Naive thymus-derived CD4-positive, alpha-beta T cell (primary cell): ENCODE measurements at regions not wholly inside any gene's neighbourhood (a gene's known extent, or its start where the extent isn't known, plus 50 kb on each side); places are given as distances from the start of the nearest gene placed in this dataset.

ENCODE experiments used
- ATAC-seq: fragments of 150-1000 bp; cut with Tn5 transposase; 2 replicates; pipeline ENCODE4 v1.10.0; 2021; ENCODE audit warnings: mild to moderate bottlenecking, moderate library complexity
- CTCF ChIA-PET: fragments of 350-600 bp; sonication (Branson Sonifier 250); formaldehyde crosslinking; loops from one replicate; lab custom pipeline; 2021; ENCODE audit warnings: antibody characterized with exemption; lab: Charles Lee
- POLR2A ChIA-PET: fragments of 350-600 bp; sonication (Branson Sonifier 250); formaldehyde crosslinking; loops from one replicate; lab custom pipeline; 2021; ENCODE audit warnings: antibody characterized with exemption, inconsistent platforms; lab: Charles Lee
- DNase-seq, 9 donors: peaks; one replicate each; pipeline versions ENCODE4 v3.0.0 to v3.0.0-alpha.2; 2020 to 2022; ENCODE audit warnings: mixed read lengths in 1 of 9
- H3K27ac ChIP-seq: one replicate; pipeline ENCODE4 v1.7.0; 2013; ENCODE audit warnings: mild to moderate bottlenecking, low read depth, low read length, moderate library complexity
- H3K27me3 ChIP-seq, 2 donors: one replicate each; pipeline ENCODE4 v1.7.0; 2013; ENCODE audit warnings: low read length in 2 of 2, mild to moderate bottlenecking in 2 of 2, moderate library complexity in 2 of 2; ENCODE audit not compliant: control insufficient read depth in 2 of 2, insufficient read depth in 2 of 2
- H3K36me3 ChIP-seq, 3 experiments: 1 replicate in 2 of 3; 2 replicates in 1 of 3; pipeline ENCODE4 v1.7.0; 2013; ENCODE audit warnings: low read length in 3 of 3, mild to moderate bottlenecking in 3 of 3, moderate library complexity in 1 of 3; ENCODE audit not compliant: insufficient read depth in 3 of 3, control insufficient read depth in 2 of 3
- H3K4me1 ChIP-seq, 2 donors: one replicate each; pipeline ENCODE4 v1.7.0; 2013; ENCODE audit warnings: low read length in 2 of 2, mild to moderate bottlenecking in 2 of 2, moderate library complexity in 1 of 2; ENCODE audit not compliant: control insufficient read depth in 2 of 2, insufficient read depth in 2 of 2
- H3K4me3 ChIP-seq: 2 replicates; pipeline ENCODE4 v1.7.0; 2013; ENCODE audit warnings: mild to moderate bottlenecking, low read length
- H3K9me3 ChIP-seq, 3 experiments: 1 replicate in 2 of 3; 2 replicates in 1 of 3; pipeline ENCODE4 v1.7.0; 2013; ENCODE audit warnings: low read length in 3 of 3; ENCODE audit not compliant: control insufficient read depth in 2 of 3
- H3K27ac Mint-ChIP-seq, 9 donors: one replicate each; pipeline ENCODE4 v1.8.0; 2020 to 2022; ENCODE audit warnings: mixed read lengths in 9 of 9, mild to moderate bottlenecking in 8 of 9, moderate library complexity in 5 of 9, inconsistent platforms in 2 of 9
- H3K27me3 Mint-ChIP-seq, 5 donors: one replicate each; pipeline ENCODE4 v1.8.0; 2021 to 2022; ENCODE audit warnings: mixed read lengths in 5 of 5, mild to moderate bottlenecking in 1 of 5
- H3K36me3 Mint-ChIP-seq, 5 donors: one replicate each; pipeline ENCODE4 v1.8.0; 2020 to 2022; ENCODE audit warnings: mixed read lengths in 5 of 5, mild to moderate bottlenecking in 3 of 5, inconsistent platforms in 1 of 5
- H3K4me1 Mint-ChIP-seq, 7 donors: one replicate each; pipeline ENCODE4 v1.8.0; 2020 to 2022; ENCODE audit warnings: mixed read lengths in 7 of 7, mild to moderate bottlenecking in 3 of 7, inconsistent platforms in 1 of 7
- H3K4me3 Mint-ChIP-seq, 10 donors: one replicate each; pipeline ENCODE4 v1.8.0; 2020 to 2022; ENCODE audit warnings: mild to moderate bottlenecking in 10 of 10, mixed read lengths in 10 of 10, moderate library complexity in 6 of 10, inconsistent platforms in 2 of 10
- H3K9me3 Mint-ChIP-seq, 11 donors: one replicate each; pipeline ENCODE4 v1.8.0; 2020 to 2022; ENCODE audit warnings: mixed read lengths in 11 of 11, mild to moderate bottlenecking in 4 of 11, inconsistent platforms in 1 of 11, moderate library complexity in 1 of 11
- intact Hi-C, 2 donors: fragments of 100-400 bp; cut with micrococcal nuclease; formaldehyde crosslinking; loops; one replicate each; pipeline ENCODE4 v1.15.1; 2023

DNA sequence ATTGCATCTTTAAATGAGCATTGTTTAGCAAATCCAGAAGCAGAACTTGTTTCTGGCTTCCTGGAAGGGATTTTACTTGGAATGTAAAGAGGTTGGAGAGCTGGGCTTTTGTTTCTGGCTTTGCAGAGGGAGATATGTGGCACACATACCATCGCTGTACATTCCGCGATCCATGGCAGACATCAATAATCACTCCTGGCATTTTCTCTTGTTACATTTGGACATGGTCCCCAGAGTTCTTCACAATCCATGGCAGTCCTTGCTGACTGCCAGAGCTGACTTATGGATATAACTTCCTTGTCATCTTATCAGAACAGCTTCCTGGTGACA, 445.6 kb upstream of the SPRED2 start:
- H3K27me3 Mint-ChIP-seq: peaks cover 0 to 8% (median 0%) of the 10 kb centered on the region in 5 donors
- H3K4me3 ChIP-seq: no peak overlapping the region
- ChIA-PET POLR2A (no interaction called here), CTCF (no interaction called here)
- intact Hi-C loops: no loop called here
- H3K27me3 ChIP-seq: no peaks in the 10 kb centered on the region
- H3K4me3 Mint-ChIP-seq: no peak overlapping the region
- H3K9me3 ChIP-seq: no peaks in the 10 kb centered on the region
- H3K27ac Mint-ChIP-seq: no peak overlapping the region
- H3K36me3 Mint-ChIP-seq: no peaks in the 10 kb centered on the region
- DNase-seq (no peak), ATAC-seq (no peak)
- no peak overlapping the region for H3K27ac ChIP-seq
- H3K36me3 ChIP-seq: no peaks in the 10 kb centered on the region
- peaks cover 0 to 3% (median 0%) of the 10 kb centered on the region in 11 donors for H3K9me3 Mint-ChIP-seq
- no peaks in the 10 kb centered on the region for H3K4me1 ChIP-seq
- no peaks in the 10 kb centered on the region for H3K4me1 Mint-ChIP-seq

DNA sequence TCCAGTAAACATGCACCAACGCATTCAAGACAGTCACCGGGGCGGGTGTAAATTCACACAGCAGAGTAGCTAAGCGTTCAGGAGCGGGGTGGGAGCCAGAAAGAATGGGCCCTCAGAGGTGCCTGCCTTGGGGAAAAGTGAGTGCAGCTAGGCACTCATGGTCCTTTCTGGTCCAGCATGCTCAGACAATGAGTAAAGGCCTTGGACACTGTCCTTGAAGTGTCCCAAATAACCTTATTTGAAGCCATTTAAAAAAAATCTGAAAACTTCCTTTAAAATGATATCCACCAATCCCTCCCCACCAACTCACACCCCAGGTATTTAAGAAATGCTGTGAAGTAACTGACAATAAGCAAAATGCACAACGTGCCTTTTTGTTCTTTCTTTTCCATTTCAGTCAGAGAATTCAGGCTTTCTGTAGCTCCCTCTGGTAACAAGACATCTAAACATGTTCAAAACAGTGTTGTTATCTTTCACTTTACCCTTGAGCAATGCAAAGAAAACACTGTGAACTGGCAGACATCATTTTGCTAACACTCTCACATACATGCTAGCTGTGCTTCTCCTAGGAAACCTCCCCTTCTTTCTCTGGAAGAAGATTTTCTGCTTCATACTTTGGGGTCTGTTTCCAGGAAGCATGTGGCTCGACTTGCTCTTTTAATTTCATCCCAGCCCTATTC, 445.1 kb upstream of the SPRED2 start:
- intact Hi-C loops: no loop called here
- Histone ChIP-seq H3K4me3 (no peak overlapping the region), H3K27ac (no peak overlapping the region), H3K36me3 (no peaks in the 10 kb centered on the region), H3K27me3 (no peaks in the 10 kb centered on the region), H3K4me1 (no peaks in the 10 kb centered on the region), H3K9me3 (no peaks in the 10 kb centered on the region)
- no peaks in the 10 kb centered on the region for H3K36me3 Mint-ChIP-seq
- no peak overlapping the region for H3K4me3 Mint-ChIP-seq
- ChIA-PET POLR2A (no interaction called here), CTCF (no interaction called here)
- H3K9me3 Mint-ChIP-seq: peaks cover 0 to 3% (median 0%) of the 10 kb centered on the region in 11 donors
- no peaks in the 10 kb centered on the region for H3K4me1 Mint-ChIP-seq
- ATAC-seq: no peak
- DNase-seq: no peak
- no peak overlapping the region for H3K27ac Mint-ChIP-seq
- peaks cover 0 to 8% (median 0%) of the 10 kb centered on the region in 5 donors for H3K27me3 Mint-ChIP-seq

DNA sequence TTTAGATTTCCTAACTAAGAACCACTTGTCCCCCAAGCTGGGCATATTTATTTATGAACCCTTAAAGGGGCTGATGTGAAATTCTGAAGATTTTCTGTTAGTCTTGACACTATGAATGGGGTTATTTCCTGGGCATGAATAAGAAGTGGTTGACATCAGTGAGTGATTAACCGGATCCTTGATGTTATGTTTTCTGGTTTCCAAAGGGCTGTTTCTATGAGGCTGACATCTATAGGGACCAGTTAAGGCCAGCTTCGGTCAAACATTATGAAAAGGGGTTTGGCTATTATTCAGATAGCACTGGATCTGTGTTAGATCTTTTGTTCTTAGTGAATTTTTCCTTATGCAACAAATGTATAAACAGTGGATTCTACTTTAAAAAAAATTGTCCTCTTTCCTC, 443.7 kb upstream of the SPRED2 start:
- Mint-ChIP-seq H3K4me3 (no peak overlapping the region), H3K27me3 (peaks cover 0 to 8% (median 0%) of the 10 kb centered on the region in 5 donors), H3K9me3 (peaks cover 0 to 3% (median 0%) of the 10 kb centered on the region in 11 donors), H3K36me3 (no peaks in the 10 kb centered on the region), H3K27ac (no peak overlapping the region), H3K4me1 (no peaks in the 10 kb centered on the region)
- ATAC-seq (no peak), DNase-seq (no peak)
- Histone ChIP-seq H3K4me3 (no peak overlapping the region), H3K36me3 (no peaks in the 10 kb centered on the region), H3K9me3 (no peaks in the 10 kb centered on the region), H3K4me1 (no peaks in the 10 kb centered on the region), H3K27me3 (no peaks in the 10 kb centered on the region), H3K27ac (no peak overlapping the region)
- intact Hi-C loops: no loop called here
- ChIA-PET POLR2A (no interaction called here), CTCF (no interaction called here)

DNA sequence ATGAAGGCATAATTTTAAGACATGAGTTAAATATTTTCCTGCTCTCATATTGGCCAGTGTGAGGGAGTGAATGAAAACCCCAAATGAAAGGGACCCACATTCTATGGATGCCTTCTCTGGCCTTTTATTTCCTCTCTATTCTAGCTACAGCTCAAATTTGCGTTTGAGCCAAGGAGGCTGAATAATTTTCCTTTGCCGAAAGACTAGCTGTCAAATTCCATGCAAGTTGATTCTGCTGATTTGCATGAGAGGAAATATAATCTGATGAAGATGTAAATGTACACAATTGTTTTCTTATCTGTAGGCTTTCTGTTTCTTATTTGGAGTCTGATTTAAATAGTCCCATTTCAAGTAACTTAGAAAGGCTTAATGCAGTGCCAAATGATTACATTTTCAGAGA, 438.4 kb upstream of the SPRED2 start:
- H3K9me3 Mint-ChIP-seq: peaks cover 0 to 4% (median 0%) of the 10 kb centered on the region in 11 donors
- no peaks in the 10 kb centered on the region for H3K27me3 ChIP-seq

DNA sequence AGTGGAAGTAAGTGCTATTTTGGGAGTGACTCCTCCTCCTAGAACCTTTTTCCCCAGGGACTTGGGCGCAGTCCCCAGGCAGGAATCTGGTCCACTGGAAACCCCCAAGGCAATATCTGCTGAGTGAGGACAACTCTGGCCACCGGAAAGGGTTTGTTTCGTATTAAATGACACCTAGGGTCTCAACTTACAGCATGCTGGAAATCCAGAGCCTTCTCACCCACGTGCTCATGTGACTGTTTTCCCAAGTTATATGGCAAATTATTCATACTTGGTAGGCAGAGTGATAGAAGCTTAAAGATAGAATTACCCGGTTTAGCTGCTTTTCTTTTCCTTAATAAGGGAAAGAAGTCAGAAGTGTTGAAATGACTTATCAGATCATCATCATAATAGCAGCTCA, 436.9 kb upstream of the SPRED2 start:
- H3K27me3 Mint-ChIP-seq: peaks cover 0 to 3% (median 0%) of the 10 kb centered on the region in 5 donors

More for the DNA sequence above, 438.4 kb upstream of the SPRED2 start:
- no peak for DNase-seq
- Histone ChIP-seq H3K9me3 (no peaks in the 10 kb centered on the region), H3K27ac (no peak overlapping the region), H3K4me3 (no peak overlapping the region), H3K4me1 (no peaks in the 10 kb centered on the region), H3K36me3 (no peaks in the 10 kb centered on the region)
- Mint-ChIP-seq H3K27me3 (peaks cover 0 to 3% (median 0%) of the 10 kb centered on the region in 5 donors), H3K4me3 (no peak overlapping the region), H3K36me3 (no peaks in the 10 kb centered on the region), H3K27ac (no peak overlapping the region), H3K4me1 (no peaks in the 10 kb centered on the region)
- ATAC-seq: no peak
- POLR2A ChIA-PET: no interaction called here
- intact Hi-C loops: no loop called here
- CTCF ChIA-PET: no interaction called here

DNA sequence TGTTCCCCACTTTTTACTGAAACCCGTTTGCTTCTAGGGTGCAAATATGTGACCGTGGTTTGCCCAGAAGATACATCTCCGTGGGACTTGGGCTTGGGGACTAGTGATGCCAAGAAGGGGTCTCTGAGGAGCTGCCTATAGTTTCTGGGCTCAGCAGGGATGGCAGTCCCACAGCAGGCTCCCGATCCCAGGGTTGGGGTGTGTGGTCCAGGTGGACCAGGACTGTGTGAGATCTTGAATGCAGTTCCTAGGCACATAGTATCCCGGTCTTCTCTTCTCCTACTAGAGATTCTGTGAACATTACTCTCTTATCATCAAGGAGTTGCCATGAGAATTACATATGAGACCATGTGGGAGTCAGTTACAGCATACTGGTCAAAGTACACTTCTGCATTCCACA, 435.8 kb upstream of the SPRED2 start:
- Mint-ChIP-seq H3K27me3 (peaks cover 0 to 3% (median 0%) of the 10 kb centered on the region in 5 donors), H3K4me1 (no peaks in the 10 kb centered on the region), H3K4me3 (no peak overlapping the region), H3K27ac (no peak overlapping the region), H3K36me3 (no peaks in the 10 kb centered on the region), H3K9me3 (peaks cover 0 to 4% (median 0%) of the 10 kb centered on the region in 11 donors)
- intact Hi-C loops: no loop called here
- Histone ChIP-seq H3K9me3 (no peaks in the 10 kb centered on the region), H3K4me3 (no peak overlapping the region), H3K27ac (no peak overlapping the region), H3K27me3 (no peaks in the 10 kb centered on the region), H3K36me3 (no peaks in the 10 kb centered on the region), H3K4me1 (no peaks in the 10 kb centered on the region)
- ATAC-seq: no peak
- ChIA-PET POLR2A (no interaction called here), CTCF (no interaction called here)
- no peak for DNase-seq

More for the DNA sequence above, 436.9 kb upstream of the SPRED2 start:
- H3K9me3 ChIP-seq: no peaks in the 10 kb centered on the region
- H3K36me3 Mint-ChIP-seq: no peaks in the 10 kb centered on the region
- ChIA-PET POLR2A (no interaction called here), CTCF (no interaction called here)
- no peak overlapping the region for H3K27ac Mint-ChIP-seq
- no peaks in the 10 kb centered on the region for H3K36me3 ChIP-seq
- H3K27ac ChIP-seq: no peak overlapping the region
- H3K4me1 ChIP-seq: no peaks in the 10 kb centered on the region
- no peak overlapping the region for H3K4me3 ChIP-seq
- peaks cover 0 to 4% (median 0%) of the 10 kb centered on the region in 11 donors for H3K9me3 Mint-ChIP-seq
- no peaks in the 10 kb centered on the region for H3K4me1 Mint-ChIP-seq
- intact Hi-C loops: no loop called here
- DNase-seq (no peak), ATAC-seq (no peak)
- H3K27me3 ChIP-seq: no peaks in the 10 kb centered on the region
- H3K4me3 Mint-ChIP-seq: no peak overlapping the region

DNA sequence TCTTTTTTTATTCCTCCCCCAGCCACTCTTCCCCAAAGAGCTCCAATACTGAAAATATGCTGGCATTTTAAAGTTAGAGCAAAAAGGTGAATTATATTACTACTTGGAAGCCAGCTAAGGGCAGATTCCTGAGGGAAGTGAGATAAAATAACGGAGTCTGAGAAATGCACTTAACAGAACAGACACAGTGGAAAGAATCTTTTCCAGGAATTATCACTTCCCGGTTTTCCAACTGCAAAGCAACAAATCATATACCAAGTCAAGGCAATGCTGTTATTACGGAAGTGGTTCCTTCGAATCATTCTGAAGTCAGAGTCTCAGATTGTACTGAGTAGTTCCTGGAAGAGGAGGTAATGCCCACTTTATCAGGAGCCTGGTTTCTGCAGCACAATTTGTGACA, 435.0 kb upstream of the SPRED2 start:
- Mint-ChIP-seq H3K4me3 (no peak overlapping the region), H3K27me3 (peaks cover 0 to 3% (median 0%) of the 10 kb centered on the region in 5 donors), H3K4me1 (no peaks in the 10 kb centered on the region), H3K9me3 (peaks cover 0 to 4% (median 0%) of the 10 kb centered on the region in 11 donors), H3K27ac (no peak overlapping the region), H3K36me3 (no peaks in the 10 kb centered on the region)
- ATAC-seq: no peak
- H3K4me3 ChIP-seq: no peak overlapping the region
- no peak for DNase-seq
- intact Hi-C loops: no loop called here
- no peaks in the 10 kb centered on the region for H3K36me3 ChIP-seq
- H3K27ac ChIP-seq: no peak overlapping the region
- H3K9me3 ChIP-seq: no peaks in the 10 kb centered on the region
- no peaks in the 10 kb centered on the region for H3K4me1 ChIP-seq
- H3K27me3 ChIP-seq: no peaks in the 10 kb centered on the region
- POLR2A ChIA-PET: no interaction called here
- CTCF ChIA-PET: no interaction called here
